Neutrophil (primary cell): ENCODE measurements at regions not wholly inside any gene's neighbourhood (a gene's known extent, or its start where the extent isn't known, plus 50 kb on each side); places are given as distances from the start of the nearest gene placed in this dataset.

Experiments used
- H3K27ac ChIP-seq: fragments of 200-600 bp; sonication (generic); 2 replicates; pipeline ENCODE4 v1.5.1; 2016; ENCODE audit warnings: mild to moderate bottlenecking, moderate library complexity
- H3K27me3 ChIP-seq: fragments of 200-600 bp; sonication (generic); 2 replicates; pipeline ENCODE4 v1.6.0; 2016; ENCODE audit warnings: mild to moderate bottlenecking
- H3K36me3 ChIP-seq: fragments of 200-600 bp; sonication (generic); 2 replicates; pipeline ENCODE4 v1.5.1; 2017
- H3K4me1 ChIP-seq, 2 experiments: fragments of 200-600 bp in 1 of 2; sonication (generic) in 1 of 2; 1 replicate in 1 of 2; 2 replicates in 1 of 2; pipeline versions ENCODE4 v1.5.1 to v1.6.1; 2013 to 2016; ENCODE audit warnings: low read depth in 1 of 2, low read length in 1 of 2, mild to moderate bottlenecking in 1 of 2, moderate library complexity in 1 of 2; ENCODE audit not compliant: control insufficient read depth in 1 of 2, insufficient read depth in 1 of 2
- H3K4me3 ChIP-seq, 2 experiments: fragments of 200-600 bp in 1 of 2; sonication (generic) in 1 of 2; 1 replicate in 1 of 2; 2 replicates in 1 of 2; pipeline ENCODE4 v1.5.1; 2013 to 2016; ENCODE audit warnings: low read depth in 1 of 2, low read length in 1 of 2, mild to moderate bottlenecking in 1 of 2, moderate library complexity in 1 of 2
- H3K9me3 ChIP-seq: fragments of 200-600 bp; sonication (generic); 2 replicates; pipeline ENCODE4 v1.5.1; 2016
- CTCF ChIP-seq: fragments of 200-600 bp; sonication (generic); IDR thresholded peaks from 2 replicates; pipeline ENCODE4 v1.5.1; 2016; ENCODE audit warnings: antibody characterized with exemption

- Histone ChIP-seq H3K4me3 (no peak overlapping the region), H3K27me3 (no peaks in the 10 kb centered on the region), H3K4me1 (no peaks in the 10 kb centered on the region), H3K9me3 (no peaks in the 10 kb centered on the region), H3K27ac (no peak overlapping the region), H3K36me3 (no peaks in the 10 kb centered on the region)
- no peak for TF ChIP-seq CTCF
Observed at GRCh38 chr5:167872791-167873190, 418.7 kb upstream of the WWC1 start.

GRCh38 chr5:167877114-167877722 lies 414.2 kb upstream of the WWC1 start:
- H3K9me3 ChIP-seq: no peaks in the 10 kb centered on the region
- H3K4me1 ChIP-seq: no peaks in the 10 kb centered on the region
- H3K27me3 ChIP-seq: no peaks in the 10 kb centered on the region
- no peak overlapping the region for H3K4me3 ChIP-seq
- H3K27ac ChIP-seq: no peak overlapping the region
- no peaks in the 10 kb centered on the region for H3K36me3 ChIP-seq
- no peak for TF ChIP-seq CTCF

DNA sequence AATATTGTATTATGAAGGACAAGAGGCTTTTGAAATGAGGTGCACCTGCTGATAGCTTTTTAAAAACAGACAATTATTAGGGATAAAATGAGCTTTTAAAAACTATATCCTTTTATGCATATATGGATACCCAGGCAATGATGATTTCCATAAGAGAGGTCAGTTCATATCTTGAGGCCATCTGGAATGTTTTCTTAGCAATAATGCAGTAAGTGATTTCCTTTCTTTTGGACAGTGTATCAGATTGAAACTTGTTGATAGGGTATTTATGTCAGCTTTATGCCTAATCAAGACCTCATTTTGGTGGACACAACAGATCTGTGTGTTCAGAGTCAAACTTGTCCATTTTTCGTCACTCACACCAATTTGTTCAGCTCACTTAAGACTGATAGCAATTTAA lies 413.5 kb upstream of the WWC1 start:
- Histone ChIP-seq H3K27ac (no peak overlapping the region), H3K4me1 (no peaks in the 10 kb centered on the region), H3K9me3 (no peaks in the 10 kb centered on the region), H3K4me3 (no peak overlapping the region), H3K36me3 (no peaks in the 10 kb centered on the region), H3K27me3 (no peaks in the 10 kb centered on the region)
- TF ChIP-seq CTCF: no peak

GRCh38 chr5:167880420-167880819 lies 411.0 kb upstream of the WWC1 start:
- Histone ChIP-seq H3K9me3 (no peaks in the 10 kb centered on the region), H3K4me3 (no peak overlapping the region), H3K4me1 (no peaks in the 10 kb centered on the region), H3K27me3 (no peaks in the 10 kb centered on the region), H3K36me3 (no peaks in the 10 kb centered on the region), H3K27ac (no peak overlapping the region)
- no peak for TF ChIP-seq CTCF

- TF ChIP-seq CTCF: no peak
- no peaks in the 10 kb centered on the region for H3K36me3 ChIP-seq
Observed at GRCh38 chr5:167881041-167881440, 410.4 kb upstream of the WWC1 start.

DNA sequence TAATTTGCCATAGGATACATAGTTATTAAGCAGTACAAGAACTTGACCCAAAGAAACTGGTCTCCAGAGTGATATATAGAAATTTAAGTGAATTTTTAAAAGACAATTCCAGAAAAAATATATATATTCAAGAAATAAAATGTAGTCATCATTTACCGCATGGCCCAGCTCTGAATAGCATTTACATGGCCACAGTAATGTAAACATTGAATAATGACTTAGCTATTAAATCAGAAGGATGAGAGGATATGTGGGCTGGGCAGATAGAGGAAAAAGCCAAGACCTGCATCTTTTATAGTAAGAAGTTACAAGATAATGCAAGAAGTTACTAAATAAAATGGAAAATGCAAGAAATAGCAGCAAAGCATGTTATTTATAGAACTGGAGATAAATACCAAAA lies 405.2 kb upstream of the WWC1 start:
- H3K9me3 ChIP-seq: no peaks in the 10 kb centered on the region
- H3K4me1 ChIP-seq: no peaks in the 10 kb centered on the region
- no peak for TF ChIP-seq CTCF
- H3K27ac ChIP-seq: no peak overlapping the region
- H3K4me3 ChIP-seq: no peak overlapping the region
- no peaks in the 10 kb centered on the region for H3K27me3 ChIP-seq
- H3K36me3 ChIP-seq: no peaks in the 10 kb centered on the region

More at GRCh38 chr5:167881041-167881440, 410.4 kb upstream of the WWC1 start:
- H3K4me1 ChIP-seq: no peaks in the 10 kb centered on the region
- H3K9me3 ChIP-seq: no peaks in the 10 kb centered on the region
- no peaks in the 10 kb centered on the region for H3K27me3 ChIP-seq
- H3K27ac ChIP-seq: no peak overlapping the region
- no peak overlapping the region for H3K4me3 ChIP-seq
